ENCODE measurements at regions not wholly inside any gene's neighbourhood (a gene's known extent, or its start where the extent isn't known, plus 50 kb on each side); places are given as distances from the start of the nearest gene placed in this dataset.

GRCh38 chr5:114118511-114118910 lies 243.4 kb upstream of the KCNN2 start:
- Histone ChIP-seq H3K79me2 (ENCODE audit: insufficient read depth) (no peaks in the 10 kb centered on the region), H4K20me1 (ENCODE audit: insufficient read depth) (no peaks in the 10 kb centered on the region), H3K27ac (no peak overlapping the region), H3K9ac (no peak overlapping the region), H3K4me1 (ENCODE audit: insufficient read depth) (no peaks in the 10 kb centered on the region), H3F3A (ENCODE audit: insufficient read depth) (no peaks in the 10 kb centered on the region), H3K27me3 (replicated peaks; ENCODE audit: insufficient read depth) (no peaks in the 10 kb centered on the region), H3K9me2 (ENCODE audit: insufficient read depth) (no peaks in the 10 kb centered on the region), H3K9me3 (ENCODE audit: low read depth) (no peaks in the 10 kb centered on the region), H2AFZ (no peak overlapping the region), H3K36me3 (ENCODE audit: low read depth) (no peaks in the 10 kb centered on the region), H3K4me2 (ENCODE audit: unreplicated experiment) (no peak overlapping the region), H3K4me3 (no peak overlapping the region)
- no peak for DNase-seq
- in situ Hi-C loops (cut with MboI): no loop called here
- no peak for TF ChIP-seq EZH2phosphoT487 (IDR thresholded peaks at IDR 0.05; ENCODE audit: insufficient read depth, low read depth)
- TF ChIP-seq EZH2 (IDR thresholded peaks at IDR 0.05; ENCODE audit: insufficient read depth, poor library complexity, severe bottlenecking): no peak
- WGBS, 2 experiments (ENCODE audit: low coverage in 1 of 2, low lambda C conversion rate in 2 of 2, missing lambda C conversion rate in 2 of 2): 12 to 15% methylated on average over 1 of the region's 1 CpG

- no peak overlapping the region for H2AFZ ChIP-seq
- no peak overlapping the region for H3K27ac ChIP-seq
- H3K36me3 ChIP-seq (ENCODE audit: low read depth): no peaks in the 10 kb centered on the region
- no peaks in the 10 kb centered on the region for H3F3A ChIP-seq (ENCODE audit: insufficient read depth)
- H4K20me1 ChIP-seq (ENCODE audit: insufficient read depth): no peaks in the 10 kb centered on the region
- no peaks in the 10 kb centered on the region for H3K79me2 ChIP-seq (ENCODE audit: insufficient read depth)
- no peaks in the 10 kb centered on the region for H3K27me3 ChIP-seq (replicated peaks; ENCODE audit: insufficient read depth)
- H3K4me2 ChIP-seq (ENCODE audit: unreplicated experiment): no peak overlapping the region
- H3K9me2 ChIP-seq (ENCODE audit: insufficient read depth): no peaks in the 10 kb centered on the region
- no peak for DNase-seq
- in situ Hi-C loops (cut with MboI): no loop called here
- H3K4me1 ChIP-seq (ENCODE audit: insufficient read depth): no peaks in the 10 kb centered on the region
- 14 to 22% methylated on average over 4 of the region's 4 CpGs for WGBS, 2 experiments (ENCODE audit: low coverage in 1 of 2, low lambda C conversion rate in 2 of 2, missing lambda C conversion rate in 2 of 2)
- H3K9ac ChIP-seq: no peak overlapping the region
- TF ChIP-seq EZH2phosphoT487 (IDR thresholded peaks at IDR 0.05; ENCODE audit: insufficient read depth, low read depth): no peak
- TF ChIP-seq EZH2 (IDR thresholded peaks at IDR 0.05; ENCODE audit: insufficient read depth, poor library complexity, severe bottlenecking): no peak
- H3K9me3 ChIP-seq (ENCODE audit: low read depth): no peaks in the 10 kb centered on the region
- H3K4me3 ChIP-seq: no peak overlapping the region
Measured at GRCh38 chr5:114120166-114120565, 241.7 kb upstream of the KCNN2 start.

GRCh38 chr5:114122852-114123251 lies 239.0 kb upstream of the KCNN2 start:
- no peak overlapping the region for H3K9ac ChIP-seq
- no peaks in the 10 kb centered on the region for H3K9me2 ChIP-seq (ENCODE audit: insufficient read depth)
- H3K79me2 ChIP-seq (ENCODE audit: insufficient read depth): no peaks in the 10 kb centered on the region
- H3F3A ChIP-seq (ENCODE audit: insufficient read depth): no peaks in the 10 kb centered on the region
- no peak for TF ChIP-seq EZH2phosphoT487 (IDR thresholded peaks at IDR 0.05; ENCODE audit: insufficient read depth, low read depth)
- TF ChIP-seq EZH2 (IDR thresholded peaks at IDR 0.05; ENCODE audit: insufficient read depth, poor library complexity, severe bottlenecking): no peak
- H3K4me1 ChIP-seq (ENCODE audit: insufficient read depth): no peaks in the 10 kb centered on the region
- no peak for DNase-seq
- H3K36me3 ChIP-seq (ENCODE audit: low read depth): no peaks in the 10 kb centered on the region
- in situ Hi-C loops (cut with MboI): no loop called here
- H3K27me3 ChIP-seq (replicated peaks; ENCODE audit: insufficient read depth): no peaks in the 10 kb centered on the region
- no peak overlapping the region for H3K27ac ChIP-seq
- 14 to 24% methylated on average over 2 of the region's 2 CpGs for WGBS, 2 experiments (ENCODE audit: low coverage in 1 of 2, low lambda C conversion rate in 2 of 2, missing lambda C conversion rate in 2 of 2)
- no peak overlapping the region for H3K4me2 ChIP-seq (ENCODE audit: unreplicated experiment)
- no peaks in the 10 kb centered on the region for H3K9me3 ChIP-seq (ENCODE audit: low read depth)
- no peak overlapping the region for H2AFZ ChIP-seq
- H3K4me3 ChIP-seq: no peak overlapping the region
- H4K20me1 ChIP-seq (ENCODE audit: insufficient read depth): no peaks in the 10 kb centered on the region

- no peaks in the 10 kb centered on the region for H3K4me1 ChIP-seq (ENCODE audit: insufficient read depth)
- no peak for TF ChIP-seq EZH2 (IDR thresholded peaks at IDR 0.05; ENCODE audit: insufficient read depth, poor library complexity, severe bottlenecking)
- TF ChIP-seq EZH2phosphoT487 (IDR thresholded peaks at IDR 0.05; ENCODE audit: insufficient read depth, low read depth): no peak
- 35 to 50% methylated on average over 2 of the region's 2 CpGs for WGBS, 2 experiments (ENCODE audit: low coverage in 1 of 2, low lambda C conversion rate in 2 of 2, missing lambda C conversion rate in 2 of 2)
Measured at GRCh38 chr5:114123654-114124053, 238.2 kb upstream of the KCNN2 start.

GRCh38 chr5:114146398-114146797 lies 215.5 kb upstream of the KCNN2 start:
- Histone ChIP-seq H3K9ac (no peak overlapping the region), H3K9me3 (ENCODE audit: low read depth) (no peaks in the 10 kb centered on the region), H3K4me3 (no peak overlapping the region), H2AFZ (no peak overlapping the region), H4K20me1 (ENCODE audit: insufficient read depth) (no peaks in the 10 kb centered on the region), H3K36me3 (ENCODE audit: low read depth) (no peaks in the 10 kb centered on the region), H3K4me2 (ENCODE audit: unreplicated experiment) (no peak overlapping the region), H3K27ac (no peak overlapping the region), H3K9me2 (ENCODE audit: insufficient read depth) (no peaks in the 10 kb centered on the region), H3F3A (ENCODE audit: insufficient read depth) (no peaks in the 10 kb centered on the region), H3K27me3 (replicated peaks; ENCODE audit: insufficient read depth) (no peaks in the 10 kb centered on the region), H3K79me2 (ENCODE audit: insufficient read depth) (no peaks in the 10 kb centered on the region), H3K4me1 (ENCODE audit: insufficient read depth) (no peaks in the 10 kb centered on the region)
- in situ Hi-C loops (cut with MboI): no loop called here
- 9 to 20% methylated on average over 3 of the region's 3 CpGs for WGBS, 2 experiments (ENCODE audit: low coverage in 1 of 2, low lambda C conversion rate in 2 of 2, missing lambda C conversion rate in 2 of 2)
- DNase-seq: no peak
- no peak for TF ChIP-seq EZH2 (IDR thresholded peaks at IDR 0.05; ENCODE audit: insufficient read depth, poor library complexity, severe bottlenecking)
- no peak for TF ChIP-seq EZH2phosphoT487 (IDR thresholded peaks at IDR 0.05; ENCODE audit: insufficient read depth, low read depth)

More at GRCh38 chr5:114123654-114124053, 238.2 kb upstream of the KCNN2 start:
- Histone ChIP-seq H3F3A (ENCODE audit: insufficient read depth) (no peaks in the 10 kb centered on the region), H3K27ac (no peak overlapping the region), H3K36me3 (ENCODE audit: low read depth) (no peaks in the 10 kb centered on the region), H3K9ac (no peak overlapping the region), H4K20me1 (ENCODE audit: insufficient read depth) (no peaks in the 10 kb centered on the region), H3K9me3 (ENCODE audit: low read depth) (no peaks in the 10 kb centered on the region), H3K9me2 (ENCODE audit: insufficient read depth) (no peaks in the 10 kb centered on the region), H3K27me3 (replicated peaks; ENCODE audit: insufficient read depth) (no peaks in the 10 kb centered on the region), H2AFZ (no peak overlapping the region), H3K4me3 (no peak overlapping the region), H3K79me2 (ENCODE audit: insufficient read depth) (no peaks in the 10 kb centered on the region), H3K4me2 (ENCODE audit: unreplicated experiment) (no peak overlapping the region)
- DNase-seq: no peak
- in situ Hi-C loops (cut with MboI): no loop called here
